GM23338 (cell line): ENCODE measurements at regions not wholly inside any gene's neighbourhood (a gene's known extent, or its start where the extent isn't known, plus 50 kb on each side); places are given as distances from the start of the nearest gene placed in this dataset.

Experiments
- ETS1 ChIP-seq: IDR thresholded peaks from 2 replicates; pipeline ENCODE4 v1.6.1; 2016; ENCODE audit warnings: antibody characterized with exemption
- EZH2 ChIP-seq: fragments of 200-600 bp; sonication (generic); IDR thresholded peaks from one replicate; pipeline ENCODE4 v1.8.0; 2017; ENCODE audit warnings: antibody characterized with exemption, mild to moderate bottlenecking, low read depth; ENCODE audit not compliant: unreplicated experiment
- JUNB ChIP-seq: IDR thresholded peaks from one replicate; pipeline ENCODE4 v1.6.1; 2016; ENCODE audit warnings: antibody characterized with exemption; ENCODE audit not compliant: unreplicated experiment
- NANOG ChIP-seq: IDR thresholded peaks from 2 replicates; pipeline ENCODE4 v1.6.1; 2016; ENCODE audit warnings: antibody characterized with exemption, borderline replicate concordance
- POLR2AphosphoS5 ChIP-seq: IDR thresholded peaks from 2 replicates; pipeline ENCODE4 v1.6.1; 2016; ENCODE audit warnings: antibody characterized with exemption, low read depth
- STAT1 ChIP-seq: IDR thresholded peaks from one replicate; pipeline ENCODE4 v1.6.1; 2016; ENCODE audit warnings: antibody characterized with exemption; ENCODE audit not compliant: unreplicated experiment
- ZNF114 ChIP-seq: fragments of 250-450 bp; sonication (Bioruptor Pico); IDR thresholded peaks from 2 replicates; pipeline ENCODE4 v1.5.0; 2020; ENCODE audit warnings: mild to moderate bottlenecking, moderate library complexity
- ZNF462 ChIP-seq: fragments of 250-450 bp; sonication (Bioruptor Pico); IDR thresholded peaks from 2 replicates; pipeline ENCODE4 v1.5.0; 2020; ENCODE audit warnings: mild to moderate bottlenecking, moderate library complexity
- TF ChIP-seq, protein P1 (sequence below), 2 experiments: fragments of 200-600 bp in 1 of 2; sonication (generic) in 1 of 2; conservative IDR thresholded peaks; 2 replicates each; pipeline versions ENCODE4 v1.5.1 to v1.6.1; 2016 to 2017; ENCODE audit warnings: antibody characterized with exemption in 2 of 2, low read depth in 2 of 2, mild to moderate bottlenecking in 2 of 2, moderate library complexity in 1 of 2

GRCh38 chr7:35544028-35544742, 150.8 kb downstream of the HERPUD2 start (continued):
- no peak for TF ChIP-seq ZNF462
- no peak for TF ChIP-seq JUNB
- TF ChIP-seq STAT1 = no peak
- TF ChIP-seq EZH2 = no peak
- no peak for TF ChIP-seq NANOG
- no peak for TF ChIP-seq POLR2AphosphoS5
- TF ChIP-seq ETS1 = no peak
- TF ChIP-seq, protein P1, sequence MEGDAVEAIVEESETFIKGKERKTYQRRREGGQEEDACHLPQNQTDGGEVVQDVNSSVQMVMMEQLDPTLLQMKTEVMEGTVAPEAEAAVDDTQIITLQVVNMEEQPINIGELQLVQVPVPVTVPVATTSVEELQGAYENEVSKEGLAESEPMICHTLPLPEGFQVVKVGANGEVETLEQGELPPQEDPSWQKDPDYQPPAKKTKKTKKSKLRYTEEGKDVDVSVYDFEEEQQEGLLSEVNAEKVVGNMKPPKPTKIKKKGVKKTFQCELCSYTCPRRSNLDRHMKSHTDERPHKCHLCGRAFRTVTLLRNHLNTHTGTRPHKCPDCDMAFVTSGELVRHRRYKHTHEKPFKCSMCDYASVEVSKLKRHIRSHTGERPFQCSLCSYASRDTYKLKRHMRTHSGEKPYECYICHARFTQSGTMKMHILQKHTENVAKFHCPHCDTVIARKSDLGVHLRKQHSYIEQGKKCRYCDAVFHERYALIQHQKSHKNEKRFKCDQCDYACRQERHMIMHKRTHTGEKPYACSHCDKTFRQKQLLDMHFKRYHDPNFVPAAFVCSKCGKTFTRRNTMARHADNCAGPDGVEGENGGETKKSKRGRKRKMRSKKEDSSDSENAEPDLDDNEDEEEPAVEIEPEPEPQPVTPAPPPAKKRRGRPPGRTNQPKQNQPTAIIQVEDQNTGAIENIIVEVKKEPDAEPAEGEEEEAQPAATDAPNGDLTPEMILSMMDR (conservative IDR thresholded peaks at IDR 0.05; ENCODE audit: low read depth in 2 of 2) = no peak
- TF ChIP-seq ZNF114 (CRISPR knock-in tag) = no peak
